Mucosa of rectum (tissue), 2 donors: ENCODE measurements at regions not wholly inside any gene's neighbourhood (a gene's known extent, or its start where the extent isn't known, plus 50 kb on each side); places are given as distances from the start of the nearest gene placed in this dataset.

Experiments used
- H3K27ac ChIP-seq, 2 donors: one replicate each; pipeline ENCODE4 v1.7.0; 2013; ENCODE audit warnings: inconsistent platforms in 2 of 2, low read depth in 2 of 2, low read length in 2 of 2
- H3K27me3 ChIP-seq, 2 donors: one replicate each; pipeline ENCODE4 v1.7.0; 2013; ENCODE audit warnings: low read length in 2 of 2; ENCODE audit not compliant: control insufficient read depth in 2 of 2, insufficient read depth in 2 of 2
- H3K36me3 ChIP-seq, 2 donors: one replicate each; pipeline ENCODE4 v1.7.0; 2013; ENCODE audit warnings: low read length in 2 of 2; ENCODE audit not compliant: control insufficient read depth in 2 of 2, insufficient read depth in 2 of 2
- H3K4me1 ChIP-seq, 2 donors: one replicate each; pipeline ENCODE4 v1.7.0; 2013; ENCODE audit warnings: low read length in 2 of 2, mild to moderate bottlenecking in 1 of 2; ENCODE audit not compliant: control insufficient read depth in 2 of 2, insufficient read depth in 2 of 2
- H3K4me3 ChIP-seq, 2 donors: one replicate each; pipeline ENCODE4 v1.7.0; 2013; ENCODE audit warnings: low read length in 2 of 2
- H3K9ac ChIP-seq, 2 donors: one replicate each; pipeline ENCODE4 v1.7.0; 2013; ENCODE audit warnings: low read length in 2 of 2, low read depth in 1 of 2, mild to moderate bottlenecking in 1 of 2
- H3K9me3 ChIP-seq, 2 donors: one replicate each; pipeline ENCODE4 v1.7.0; 2013; ENCODE audit warnings: low read length in 2 of 2; ENCODE audit not compliant: control insufficient read depth in 2 of 2
- donor health status: healthy.
- donor health status: Normal muscosa, but diverticular disease.

- no peak overlapping the region for H3K27ac ChIP-seq
- no peaks in the 10 kb centered on the region for H3K36me3 ChIP-seq
- H3K27me3 ChIP-seq, result no peaks in the 10 kb centered on the region
- no peak overlapping the region for H3K4me3 ChIP-seq
- no peaks in the 10 kb centered on the region for H3K4me1 ChIP-seq
- H3K9ac ChIP-seq, result no peak overlapping the region
- H3K9me3 ChIP-seq, result no peaks in the 10 kb centered on the region
Measured at GRCh38 chrX:139106069-139106468, 394.6 kb upstream of the FGF13 start.

DNA sequence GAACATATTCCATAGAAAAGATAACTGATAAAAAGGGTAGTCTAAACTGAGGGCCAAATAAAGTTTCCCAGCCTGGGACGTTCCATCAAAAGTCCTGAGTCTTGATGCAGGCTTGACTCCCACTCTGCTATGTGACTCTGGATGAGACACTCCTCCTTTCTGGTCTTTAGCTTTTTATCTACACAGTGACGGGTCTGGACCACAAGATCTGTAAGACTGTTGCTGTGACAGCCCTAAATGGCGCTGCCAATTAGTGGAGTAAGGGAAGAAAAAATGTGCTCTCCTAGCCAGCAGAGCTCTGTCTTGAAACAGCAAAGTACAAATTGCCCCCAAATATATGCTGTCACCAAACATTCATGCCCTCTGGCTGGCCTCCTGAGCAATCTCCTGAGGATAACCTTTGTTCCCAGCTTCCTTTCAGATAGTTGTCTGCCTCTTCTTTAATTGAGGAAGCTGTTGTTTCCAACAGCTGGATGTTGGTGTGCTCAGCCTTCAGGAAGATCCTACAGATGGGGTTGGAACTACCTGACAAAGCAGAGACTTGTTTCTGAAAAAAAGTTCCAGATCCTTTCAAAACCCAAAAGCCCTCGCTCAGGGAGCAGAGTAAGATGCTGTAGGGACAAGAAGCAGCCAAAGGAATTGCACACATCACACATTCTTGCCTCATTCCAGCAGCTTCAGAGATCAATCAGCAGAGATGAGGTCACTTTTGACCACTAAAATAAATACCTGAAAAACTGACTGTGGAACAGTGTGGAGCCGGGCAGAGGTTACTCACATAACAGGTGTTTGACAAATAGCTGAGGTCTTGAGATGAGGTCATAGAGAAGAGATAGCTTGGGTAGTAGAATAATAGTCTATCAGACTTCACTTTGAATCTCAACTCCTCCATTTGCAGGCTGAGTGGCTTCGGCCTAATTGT, 383.4 kb upstream of the FGF13 start:
- no peak overlapping the region for H3K9ac ChIP-seq
- H3K27me3 ChIP-seq, result peaks cover 0 to 2% of the 10 kb centered on the region in 2 donors
- H3K4me1 ChIP-seq, result no peaks in the 10 kb centered on the region
- no peak overlapping the region for H3K27ac ChIP-seq
- no peaks in the 10 kb centered on the region for H3K9me3 ChIP-seq
- H3K4me3 ChIP-seq, result no peak overlapping the region
- H3K36me3 ChIP-seq, result no peaks in the 10 kb centered on the region

DNA sequence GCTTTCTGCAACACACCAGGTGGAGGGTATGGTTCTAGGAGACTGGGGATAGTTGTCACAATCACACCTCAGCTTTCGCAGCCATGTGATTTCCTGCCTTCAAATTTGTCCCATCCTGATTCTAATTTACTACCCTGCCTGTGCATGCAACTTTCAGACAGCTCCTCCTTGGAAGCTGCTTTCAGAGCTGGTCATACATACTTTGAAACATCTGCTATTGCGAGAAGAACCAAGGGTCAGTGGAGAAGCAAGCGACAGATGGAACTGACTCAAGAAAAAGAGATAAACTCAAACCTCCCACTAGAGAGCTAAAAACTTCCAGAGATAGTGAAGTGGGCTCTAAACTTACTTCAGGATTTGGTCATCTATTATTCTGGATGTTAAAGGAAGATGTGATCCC, 381.7 kb upstream of the FGF13 start:
- no peak overlapping the region for H3K27ac ChIP-seq
- no peaks in the 10 kb centered on the region for H3K27me3 ChIP-seq
- no peaks in the 10 kb centered on the region for H3K9me3 ChIP-seq
- H3K36me3 ChIP-seq, result no peaks in the 10 kb centered on the region
- H3K4me3 ChIP-seq, result no peak overlapping the region
- H3K4me1 ChIP-seq, result no peaks in the 10 kb centered on the region
- H3K9ac ChIP-seq, result no peak overlapping the region

DNA sequence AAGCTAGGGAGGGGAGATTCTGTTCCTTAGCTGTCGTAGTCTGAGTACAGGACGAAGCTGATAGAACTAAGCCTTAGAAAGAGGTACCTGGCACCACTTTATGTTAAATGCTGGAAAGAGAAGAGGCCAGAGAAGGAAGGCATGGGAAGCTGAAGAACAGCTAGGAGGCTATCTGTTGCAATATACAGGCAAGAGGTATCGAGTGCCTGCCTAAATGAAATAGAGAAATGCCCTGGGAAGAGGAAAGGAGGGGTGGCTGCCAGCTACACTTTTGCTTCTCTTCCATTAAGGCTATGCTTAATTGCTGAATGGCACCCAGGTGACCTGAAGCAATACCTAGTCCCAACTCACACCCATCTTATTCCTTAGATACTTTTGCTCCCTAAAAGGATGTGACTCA, 380.4 kb upstream of the FGF13 start:
- Histone ChIP-seq H3K9me3 (no peaks in the 10 kb centered on the region), H3K27ac (no peak overlapping the region), H3K9ac (no peak overlapping the region), H3K27me3 (no peaks in the 10 kb centered on the region), H3K4me1 (no peaks in the 10 kb centered on the region), H3K4me3 (no peak overlapping the region), H3K36me3 (no peaks in the 10 kb centered on the region)

GRCh38 chrX:139091066-139091465, 379.5 kb upstream of the FGF13 start:
- no peaks in the 10 kb centered on the region for H3K36me3 ChIP-seq
- H3K9me3 ChIP-seq, result no peaks in the 10 kb centered on the region
- no peaks in the 10 kb centered on the region for H3K27me3 ChIP-seq
- no peak overlapping the region for H3K9ac ChIP-seq
- H3K4me3 ChIP-seq, result no peak overlapping the region
- H3K4me1 ChIP-seq, result no peaks in the 10 kb centered on the region
- no peak overlapping the region for H3K27ac ChIP-seq

DNA sequence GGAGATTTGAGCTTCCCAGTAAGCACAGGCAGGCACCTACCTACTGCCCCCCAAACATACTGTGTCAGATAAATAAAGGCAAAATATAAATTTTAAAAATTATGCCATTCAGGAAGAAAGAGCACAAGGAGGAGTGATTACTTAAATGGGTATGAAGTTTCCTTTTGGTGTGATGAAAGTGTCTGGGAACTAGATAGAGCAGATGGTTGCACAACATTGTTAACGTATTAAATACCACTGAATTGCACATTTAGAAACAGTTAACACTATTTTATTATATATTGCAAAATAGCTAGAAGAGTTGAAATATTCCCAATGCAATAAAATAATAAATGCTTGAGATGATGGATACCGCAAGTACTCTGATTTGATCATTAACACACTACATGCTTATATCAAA, 374.7 kb upstream of the FGF13 start:
- Histone ChIP-seq H3K36me3 (no peaks in the 10 kb centered on the region), H3K27ac (no peak overlapping the region), H3K27me3 (no peaks in the 10 kb centered on the region), H3K9ac (no peak overlapping the region), H3K4me1 (no peaks in the 10 kb centered on the region), H3K4me3 (no peak overlapping the region), H3K9me3 (no peaks in the 10 kb centered on the region)

- Histone ChIP-seq H3K27ac (no peak overlapping the region), H3K9ac (no peak overlapping the region), H3K4me1 (no peaks in the 10 kb centered on the region), H3K27me3 (no peaks in the 10 kb centered on the region), H3K9me3 (no peaks in the 10 kb centered on the region), H3K36me3 (no peaks in the 10 kb centered on the region), H3K4me3 (no peak overlapping the region)
Measured at GRCh38 chrX:139085404-139085803, 373.9 kb upstream of the FGF13 start.

DNA sequence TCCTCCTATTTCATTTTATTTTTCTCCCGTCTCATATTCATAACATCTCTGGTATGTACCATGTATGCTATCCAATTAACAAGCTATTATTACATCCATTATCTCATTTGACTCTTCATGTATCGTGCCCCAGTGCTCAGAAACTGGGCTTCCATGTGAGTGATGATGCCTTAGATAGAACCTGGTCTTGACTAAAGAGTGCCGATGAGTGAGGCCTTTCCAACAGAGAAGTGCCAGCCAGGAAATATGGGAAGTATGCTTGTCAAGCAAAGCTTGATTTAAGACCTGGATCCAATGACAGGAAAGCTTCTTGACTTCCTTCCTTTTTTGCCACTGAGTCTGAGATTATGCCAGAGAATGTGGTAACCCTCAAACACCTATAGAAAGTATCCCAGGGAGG, 371.7 kb upstream of the FGF13 start:
- Histone ChIP-seq H3K27me3 (no peaks in the 10 kb centered on the region), H3K4me1 (no peaks in the 10 kb centered on the region), H3K9me3 (no peaks in the 10 kb centered on the region), H3K9ac (no peak overlapping the region), H3K36me3 (no peaks in the 10 kb centered on the region), H3K27ac (no peak overlapping the region), H3K4me3 (no peak overlapping the region)

DNA sequence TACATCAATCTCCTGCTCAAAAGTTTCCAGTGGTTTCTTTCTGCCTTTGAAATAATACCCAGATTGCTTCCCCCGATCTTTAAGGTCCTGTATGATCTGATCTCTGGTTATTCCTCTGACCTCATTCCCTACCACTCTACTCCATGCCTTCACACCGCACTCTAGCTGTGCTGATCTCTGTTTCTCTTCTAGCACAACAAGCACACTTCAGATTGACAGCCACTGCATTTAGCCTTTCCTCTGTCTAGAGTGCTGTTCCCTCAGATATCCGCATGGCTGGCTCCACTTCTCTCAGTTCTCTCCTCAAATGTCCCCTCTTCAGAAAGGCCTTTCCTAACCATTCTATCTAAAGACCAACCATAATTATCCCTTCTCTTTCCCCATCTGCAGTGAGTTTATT, 370.4 kb upstream of the FGF13 start:
- H3K9ac ChIP-seq, result no peak overlapping the region
- no peaks in the 10 kb centered on the region for H3K4me1 ChIP-seq
- H3K27ac ChIP-seq, result no peak overlapping the region
- no peaks in the 10 kb centered on the region for H3K27me3 ChIP-seq
- no peak overlapping the region for H3K4me3 ChIP-seq
- H3K36me3 ChIP-seq, result no peaks in the 10 kb centered on the region
- H3K9me3 ChIP-seq, result no peaks in the 10 kb centered on the region

DNA sequence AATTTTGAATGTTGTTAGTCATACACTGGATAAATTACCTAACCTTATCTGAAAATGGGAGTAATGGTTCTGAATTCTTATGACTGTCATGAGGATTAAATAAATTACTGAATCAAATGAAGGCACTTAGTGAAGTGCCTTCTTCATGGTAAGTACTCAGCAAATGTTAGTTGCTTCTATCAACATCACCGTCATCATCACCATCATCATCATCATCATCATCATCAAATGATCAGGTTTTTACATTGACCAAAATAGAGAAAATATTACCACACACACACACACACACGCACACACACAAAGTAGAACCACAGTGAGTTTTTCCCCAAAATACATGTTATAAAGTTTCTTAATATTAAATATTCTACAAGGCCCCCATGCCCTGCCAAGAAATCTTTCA, 368.3 kb upstream of the FGF13 start:
- Histone ChIP-seq H3K4me1 (no peaks in the 10 kb centered on the region), H3K36me3 (no peaks in the 10 kb centered on the region), H3K27ac (no peak overlapping the region), H3K4me3 (no peak overlapping the region), H3K27me3 (no peaks in the 10 kb centered on the region), H3K9me3 (no peaks in the 10 kb centered on the region), H3K9ac (no peak overlapping the region)
